ENCODE measurements at regions not wholly inside any gene's neighbourhood (a gene's known extent, or its start where the extent isn't known, plus 50 kb on each side); places are given as distances from the start of the nearest gene placed in this dataset.

- TF ChIP-seq CTCF (IDR thresholded peaks at IDR 0.05; ENCODE audit: insufficient read depth, low read depth, low read length) (no peak), EZH2 (IDR thresholded peaks at IDR 0.05; ENCODE audit: insufficient read depth, low read length) (no peak)
Measured at GRCh38 chr2:120452945-120453634, 107.2 kb downstream of the INHBB start.

All from astrocyte (in vitro differentiated cells and primary cell).